Endothelial cell of umbilical vein (primary cell): ENCODE measurements at regions not wholly inside any gene's neighbourhood (a gene's known extent, or its start where the extent isn't known, plus 50 kb on each side); places are given as distances from the start of the nearest gene placed in this dataset.

Experiments used
- BruUV-seq: library from RNA; stranded (reverse); fragments of 400-500 nt; replicated peaks from 2 replicates; lab custom pipeline; 2021; lab: Mats Ljungman, UMichigan
- CTCF ChIA-PET: fragments of 300-600, 350-600 bp; sonication (Branson Sonifier 250); formaldehyde crosslinking; loops from one replicate; lab custom pipeline; 2021; ENCODE audit warnings: antibody characterized with exemption, inconsistent platforms; lab: Charles Lee
- POLR2A ChIA-PET: fragments of 300-600, 350-600 bp; sonication (Branson Sonifier 250); formaldehyde crosslinking; loops from one replicate; lab custom pipeline; 2021; ENCODE audit warnings: antibody characterized with exemption, inconsistent platforms; lab: Charles Lee
- DNase-seq: peaks from one replicate; pipeline ENCODE4 v3.0.0-alpha.2; 2011; ENCODE audit warnings: low read depth, low spot score
- FAIRE-seq: peaks from 2 replicates; lab custom pipeline; 2011; peaks lifted over from hg19 to GRCh38; lab: Jason Lieb, UNC
- H2AFZ ChIP-seq: 2 replicates; pipeline ENCODE4 v1.6.0; 2012; ENCODE audit warnings: low read depth, low read length, control low read depth, inconsistent platforms
- H3K27ac ChIP-seq: 2 replicates; pipeline ENCODE4 v1.5.1; 2011; ENCODE audit warnings: low read depth, mild to moderate bottlenecking, control low read depth, low read length, moderate library complexity; ENCODE audit not compliant: insufficient read depth
- H3K27me3 ChIP-seq, 2 experiments: 2 replicates each; pipeline versions ENCODE4 v1.6.0 to v1.6.1; 2011; ENCODE audit warnings: low read length in 2 of 2, mixed read lengths in 1 of 2; ENCODE audit not compliant: control insufficient read depth in 2 of 2, insufficient read depth in 2 of 2
- H3K36me3 ChIP-seq, 2 experiments: 2 replicates in 1 of 2; 3 replicates in 1 of 2; pipeline ENCODE4 v1.5.1; 2011; ENCODE audit warnings: low read length in 2 of 2, mild to moderate bottlenecking in 1 of 2, moderate library complexity in 1 of 2; ENCODE audit not compliant: control insufficient read depth in 2 of 2, insufficient read depth in 2 of 2; ENCODE audit errors: extremely low read depth in 1 of 2
- H3K4me1 ChIP-seq: 3 replicates; pipeline ENCODE4 v1.5.1; 2011; ENCODE audit warnings: mild to moderate bottlenecking, low read length; ENCODE audit not compliant: control insufficient read depth, insufficient read depth; ENCODE audit errors: extremely low read depth
- H3K4me2 ChIP-seq: 2 replicates; pipeline ENCODE4 v1.6.1; 2011; ENCODE audit warnings: low read length, control low read depth, mixed read lengths; ENCODE audit not compliant: insufficient read depth
- H3K4me3 ChIP-seq, 3 experiments: fragments of 200-600 bp in 1 of 3; sonication (generic), shearing (Covaris generic) in 1 of 3; replicated peaks in 1 of 3; 2 replicates each; pipeline ENCODE4 v1.5.1; 2011 to 2016; ENCODE audit warnings: control low read depth in 3 of 3, low read length in 3 of 3, mild to moderate bottlenecking in 2 of 3, inconsistent platforms in 1 of 3, low read depth in 1 of 3, moderate library complexity in 1 of 3; ENCODE audit not compliant: insufficient read depth in 1 of 3
- H3K79me2 ChIP-seq: 2 replicates; pipeline ENCODE4 v1.6.0; 2012; ENCODE audit warnings: low read length, inconsistent platforms; ENCODE audit not compliant: control insufficient read depth, insufficient read depth
- H3K9ac ChIP-seq: replicated peaks from 2 replicates; pipeline ENCODE3; 2011; ENCODE audit warnings: low read length, control low read depth; ENCODE audit not compliant: insufficient read depth; ENCODE audit errors: extremely low read depth
- H3K9me1 ChIP-seq: replicated peaks from 3 replicates; pipeline ENCODE4 v1.6.0; 2011; ENCODE audit warnings: mild to moderate bottlenecking, low read length; ENCODE audit not compliant: control insufficient read depth, insufficient read depth; ENCODE audit errors: extremely low read depth
- H3K9me3 ChIP-seq: replicated peaks from 2 replicates; pipeline ENCODE4 v1.5.1; 2012; ENCODE audit warnings: low read length, inconsistent platforms; ENCODE audit not compliant: control insufficient read depth, insufficient read depth
- H4K20me1 ChIP-seq: replicated peaks from 2 replicates; pipeline ENCODE3; 2011; ENCODE audit warnings: mild to moderate bottlenecking, low read length; ENCODE audit not compliant: control insufficient read depth, insufficient read depth; ENCODE audit errors: extremely low read depth
- EZH2 ChIP-seq: IDR thresholded peaks from 2 replicates; pipeline ENCODE4 v1.6.1; 2012; ENCODE audit warnings: borderline replicate concordance, low read depth, mild to moderate bottlenecking, moderate library complexity, low read length, inconsistent platforms; ENCODE audit not compliant: severe bottlenecking
- FOS ChIP-seq: IDR thresholded peaks from 2 replicates; pipeline ENCODE4 v1.6.1; 2011; ENCODE audit warnings: mild to moderate bottlenecking, low read length, moderate library complexity, borderline replicate concordance; ENCODE audit not compliant: insufficient read depth
- GATA2 ChIP-seq: IDR thresholded peaks from 2 replicates; pipeline ENCODE4 v1.7.0; 2011; ENCODE audit warnings: low read depth, mild to moderate bottlenecking, moderate library complexity, mixed read lengths, low read length; ENCODE audit not compliant: insufficient read length, insufficient read depth
- JUN ChIP-seq: IDR thresholded peaks from 2 replicates; pipeline ENCODE4 v1.6.1; 2011; ENCODE audit warnings: borderline replicate concordance, low read depth; ENCODE audit not compliant: insufficient read length, insufficient read depth
- MYC ChIP-seq: IDR thresholded peaks from one replicate; pipeline ENCODE4 v1.6.1; 2011; ENCODE audit warnings: mild to moderate bottlenecking, low read depth, low read length
- POLR2A ChIP-seq: IDR thresholded peaks from 2 replicates; pipeline ENCODE4 v1.6.1; 2012; ENCODE audit warnings: low read depth, mild to moderate bottlenecking, control low read depth, low read length
- POLR2AphosphoS5 ChIP-seq: IDR thresholded peaks from 2 replicates; pipeline ENCODE4 v1.6.1; 2012; ENCODE audit warnings: low read depth, mild to moderate bottlenecking, control low read depth, low read length, moderate library complexity; ENCODE audit not compliant: insufficient read depth
- dilution Hi-C: fragments of 300-500 bp; cut with MboI; formaldehyde crosslinking; loops from one replicate; pipeline ENCODE4 v1.15.0; 2019; ENCODE audit warnings: low sequenced_read_pairs; ENCODE audit not compliant: extremely low pct_ligation_motif_present
- intact Hi-C: fragments of 100-400 bp; cut with micrococcal nuclease; formaldehyde crosslinking; loops from one replicate; pipeline ENCODE4 v1.10.0; 2022
- TF ChIP-seq, protein P1 (sequence below): IDR thresholded peaks from 2 replicates; pipeline ENCODE4 v1.6.1; 2011; ENCODE audit not compliant: insufficient read depth, insufficient read length
- TF ChIP-seq, protein P2 (sequence below), 2 donors: IDR thresholded peaks; 1 replicate in 1 of 2; 2 replicates in 1 of 2; pipeline ENCODE4 v1.5.1; 2011; ENCODE audit warnings: low read length in 2 of 2, mild to moderate bottlenecking in 2 of 2, moderate library complexity in 2 of 2, control low read depth in 1 of 2, inconsistent platforms in 1 of 2, low read depth in 1 of 2; ENCODE audit not compliant: insufficient read depth in 1 of 2; ENCODE audit errors: extremely low read depth in 1 of 2

DNA sequence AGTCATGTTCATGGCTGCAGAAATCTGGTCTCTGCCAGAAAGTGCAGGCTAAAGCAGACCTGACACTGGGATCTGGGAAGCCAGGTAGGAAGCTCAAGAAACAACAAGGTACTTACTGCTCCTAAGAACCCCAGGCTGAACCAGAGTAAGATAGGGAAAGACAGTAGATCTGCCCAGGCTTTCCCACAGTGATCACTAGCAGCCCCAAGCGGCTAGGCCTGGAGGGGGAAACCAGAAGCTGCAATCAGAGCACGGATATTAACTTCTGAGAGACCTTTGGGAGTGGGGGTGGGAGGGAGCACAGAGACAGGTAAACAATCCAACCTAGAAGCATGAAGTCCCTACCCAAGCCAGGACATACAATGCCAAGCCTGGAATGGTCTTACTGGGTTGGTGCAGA, 135.2 kb upstream of the C11orf58 start:
- dilution Hi-C loops (no loop called here), intact Hi-C loops (loop anchor here (10.0 kb wide), 1 partner anchor 408 kb away; no protein-coding TSS in a partner anchor)
- peaks cover 13 to 20% of the 10 kb centered on the region in 2 experiments for H3K27me3 ChIP-seq
- no peak overlapping the region for H2AFZ ChIP-seq
- H4K20me1 ChIP-seq = no peaks in the 10 kb centered on the region
- H3K79me2 ChIP-seq = no peaks in the 10 kb centered on the region
- H3K9ac ChIP-seq = no peak overlapping the region
- FAIRE-seq = no peak
- no peak for DNase-seq
- H3K4me2 ChIP-seq = no peak overlapping the region
- TF ChIP-seq POLR2AphosphoS5 (no peak), MYC (no peak), FOS (no peak), EZH2 (no peak), POLR2A (no peak), JUN (no peak), GATA2 (no peak)
- TF ChIP-seq, protein P1, sequence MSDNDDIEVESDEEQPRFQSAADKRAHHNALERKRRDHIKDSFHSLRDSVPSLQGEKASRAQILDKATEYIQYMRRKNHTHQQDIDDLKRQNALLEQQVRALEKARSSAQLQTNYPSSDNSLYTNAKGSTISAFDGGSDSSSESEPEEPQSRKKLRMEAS = no peak
- TF ChIP-seq, protein P2, sequence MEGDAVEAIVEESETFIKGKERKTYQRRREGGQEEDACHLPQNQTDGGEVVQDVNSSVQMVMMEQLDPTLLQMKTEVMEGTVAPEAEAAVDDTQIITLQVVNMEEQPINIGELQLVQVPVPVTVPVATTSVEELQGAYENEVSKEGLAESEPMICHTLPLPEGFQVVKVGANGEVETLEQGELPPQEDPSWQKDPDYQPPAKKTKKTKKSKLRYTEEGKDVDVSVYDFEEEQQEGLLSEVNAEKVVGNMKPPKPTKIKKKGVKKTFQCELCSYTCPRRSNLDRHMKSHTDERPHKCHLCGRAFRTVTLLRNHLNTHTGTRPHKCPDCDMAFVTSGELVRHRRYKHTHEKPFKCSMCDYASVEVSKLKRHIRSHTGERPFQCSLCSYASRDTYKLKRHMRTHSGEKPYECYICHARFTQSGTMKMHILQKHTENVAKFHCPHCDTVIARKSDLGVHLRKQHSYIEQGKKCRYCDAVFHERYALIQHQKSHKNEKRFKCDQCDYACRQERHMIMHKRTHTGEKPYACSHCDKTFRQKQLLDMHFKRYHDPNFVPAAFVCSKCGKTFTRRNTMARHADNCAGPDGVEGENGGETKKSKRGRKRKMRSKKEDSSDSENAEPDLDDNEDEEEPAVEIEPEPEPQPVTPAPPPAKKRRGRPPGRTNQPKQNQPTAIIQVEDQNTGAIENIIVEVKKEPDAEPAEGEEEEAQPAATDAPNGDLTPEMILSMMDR (IDR thresholded peaks at IDR 0.05; ENCODE audit: extremely low read depth in 1 of 2, insufficient read depth in 1 of 2, low read depth in 1 of 2, low read length in 2 of 2) = no peak
- CTCF ChIA-PET = interaction anchor here (1.0 to 1.9 kb wide), 3 partner anchors 11 to 954 kb away, joined by 3 to 4 read pairs (median 4); no protein-coding TSS in a partner anchor
- BruUV-seq = no TSS peak
- POLR2A ChIA-PET = no interaction called here
- H3K9me3 ChIP-seq = no peaks in the 10 kb centered on the region
- H3K9me1 ChIP-seq = no peaks in the 10 kb centered on the region
- H3K4me3 ChIP-seq = no peak overlapping the region
- no peaks in the 10 kb centered on the region for H3K36me3 ChIP-seq
- peaks cover 29% of the 10 kb centered on the region for H3K4me1 ChIP-seq
- no peak overlapping the region for H3K27ac ChIP-seq
